ENCODE measurements at regions not wholly inside any gene's neighbourhood (a gene's known extent, or its start where the extent isn't known, plus 50 kb on each side); places are given as distances from the start of the nearest gene placed in this dataset.

GRCh38 chr22:49592780-49593501, 234.7 kb downstream of the BRD1 start:
- TF ChIP-seq CTCF (IDR thresholded peaks at IDR 0.05 in 2 of 3, conservative IDR thresholded peaks at IDR 0.05 in 1 of 3; ENCODE audit: borderline replicate concordance in 1 of 3, insufficient read depth in 1 of 3, low read depth in 2 of 3, low read length in 2 of 3) (no peak), JUND (IDR thresholded peaks at IDR 0.05) (no peak), ATF3 (IDR thresholded peaks at IDR 0.05) (no peak), POLR2A (IDR thresholded peaks at IDR 0.05; ENCODE audit: borderline replicate concordance, extremely low read depth, insufficient read depth, insufficient read length) (no peak), RAD21 (IDR thresholded peaks at IDR 0.05; ENCODE audit: low read depth) (no peak), EZH2 (IDR thresholded peaks at IDR 0.05) (no peak), POLR2AphosphoS5 (IDR thresholded peaks at IDR 0.05; ENCODE audit: low read depth, low read length) (no peak)
- TF ChIP-seq, protein P1, sequence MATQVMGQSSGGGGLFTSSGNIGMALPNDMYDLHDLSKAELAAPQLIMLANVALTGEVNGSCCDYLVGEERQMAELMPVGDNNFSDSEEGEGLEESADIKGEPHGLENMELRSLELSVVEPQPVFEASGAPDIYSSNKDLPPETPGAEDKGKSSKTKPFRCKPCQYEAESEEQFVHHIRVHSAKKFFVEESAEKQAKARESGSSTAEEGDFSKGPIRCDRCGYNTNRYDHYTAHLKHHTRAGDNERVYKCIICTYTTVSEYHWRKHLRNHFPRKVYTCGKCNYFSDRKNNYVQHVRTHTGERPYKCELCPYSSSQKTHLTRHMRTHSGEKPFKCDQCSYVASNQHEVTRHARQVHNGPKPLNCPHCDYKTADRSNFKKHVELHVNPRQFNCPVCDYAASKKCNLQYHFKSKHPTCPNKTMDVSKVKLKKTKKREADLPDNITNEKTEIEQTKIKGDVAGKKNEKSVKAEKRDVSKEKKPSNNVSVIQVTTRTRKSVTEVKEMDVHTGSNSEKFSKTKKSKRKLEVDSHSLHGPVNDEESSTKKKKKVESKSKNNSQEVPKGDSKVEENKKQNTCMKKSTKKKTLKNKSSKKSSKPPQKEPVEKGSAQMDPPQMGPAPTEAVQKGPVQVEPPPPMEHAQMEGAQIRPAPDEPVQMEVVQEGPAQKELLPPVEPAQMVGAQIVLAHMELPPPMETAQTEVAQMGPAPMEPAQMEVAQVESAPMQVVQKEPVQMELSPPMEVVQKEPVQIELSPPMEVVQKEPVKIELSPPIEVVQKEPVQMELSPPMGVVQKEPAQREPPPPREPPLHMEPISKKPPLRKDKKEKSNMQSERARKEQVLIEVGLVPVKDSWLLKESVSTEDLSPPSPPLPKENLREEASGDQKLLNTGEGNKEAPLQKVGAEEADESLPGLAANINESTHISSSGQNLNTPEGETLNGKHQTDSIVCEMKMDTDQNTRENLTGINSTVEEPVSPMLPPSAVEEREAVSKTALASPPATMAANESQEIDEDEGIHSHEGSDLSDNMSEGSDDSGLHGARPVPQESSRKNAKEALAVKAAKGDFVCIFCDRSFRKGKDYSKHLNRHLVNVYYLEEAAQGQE (IDR thresholded peaks at IDR 0.05; ENCODE audit: low read depth): no peak
- TF ChIP-seq, protein P2, sequence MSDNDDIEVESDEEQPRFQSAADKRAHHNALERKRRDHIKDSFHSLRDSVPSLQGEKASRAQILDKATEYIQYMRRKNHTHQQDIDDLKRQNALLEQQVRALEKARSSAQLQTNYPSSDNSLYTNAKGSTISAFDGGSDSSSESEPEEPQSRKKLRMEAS (IDR thresholded peaks at IDR 0.05): no peak
